ENCODE measurements at regions not wholly inside any gene's neighbourhood (a gene's known extent, or its start where the extent isn't known, plus 50 kb on each side); places are given as distances from the start of the nearest gene placed in this dataset.
"Not testable (repeated sequence)": the region's sequence is repeated elsewhere in the genome, so short reads cannot be mapped to it uniquely, and the experiment has no call there.

DNA sequence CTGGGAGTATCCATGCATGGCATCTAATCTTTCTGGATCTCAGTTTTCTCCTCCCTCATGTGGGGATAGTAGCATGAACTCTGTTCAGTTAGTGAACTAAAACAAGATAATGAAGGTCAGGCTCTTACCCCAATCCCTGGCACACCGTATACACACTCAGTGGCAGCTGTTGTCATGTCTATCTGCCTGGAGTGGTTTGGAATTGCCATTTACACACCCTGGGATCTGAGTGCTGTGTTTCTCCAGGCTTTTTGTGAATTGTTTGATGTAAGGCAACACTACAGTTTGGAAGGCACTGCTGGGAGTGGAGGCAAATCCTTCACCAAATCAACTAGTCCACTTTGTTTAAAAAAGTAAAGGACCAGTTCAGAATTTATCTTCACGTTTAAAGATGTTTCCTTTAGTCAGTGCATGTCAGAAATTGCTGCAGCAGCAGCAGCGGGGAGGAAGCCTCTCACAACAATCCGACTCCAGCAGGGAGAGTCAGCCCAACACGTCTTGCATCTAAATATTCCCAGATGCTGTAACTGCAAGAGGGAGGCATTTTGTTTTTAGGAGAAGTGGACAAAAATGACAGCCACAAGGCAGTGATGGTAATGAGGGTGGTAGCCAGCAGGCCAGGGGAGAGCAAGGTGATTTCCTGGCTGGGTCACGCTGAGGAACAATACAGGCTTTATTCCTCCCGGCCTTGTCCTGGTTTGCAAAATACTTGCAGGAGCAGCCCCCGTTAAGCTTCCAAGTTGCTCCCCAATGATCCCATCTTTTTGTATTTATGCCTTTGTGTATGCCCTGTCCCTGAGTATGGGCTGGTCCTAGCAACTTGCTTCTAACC is 128.5 kb upstream of the LRIG1 start:
- DNase-seq (ENCODE audit: low read depth in 2 of 2), result no peak

GRCh38 chr3:66629982-66630368 is 129.2 kb upstream of the LRIG1 start:
- no peak for DNase-seq (ENCODE audit: low read depth in 2 of 2)

DNA sequence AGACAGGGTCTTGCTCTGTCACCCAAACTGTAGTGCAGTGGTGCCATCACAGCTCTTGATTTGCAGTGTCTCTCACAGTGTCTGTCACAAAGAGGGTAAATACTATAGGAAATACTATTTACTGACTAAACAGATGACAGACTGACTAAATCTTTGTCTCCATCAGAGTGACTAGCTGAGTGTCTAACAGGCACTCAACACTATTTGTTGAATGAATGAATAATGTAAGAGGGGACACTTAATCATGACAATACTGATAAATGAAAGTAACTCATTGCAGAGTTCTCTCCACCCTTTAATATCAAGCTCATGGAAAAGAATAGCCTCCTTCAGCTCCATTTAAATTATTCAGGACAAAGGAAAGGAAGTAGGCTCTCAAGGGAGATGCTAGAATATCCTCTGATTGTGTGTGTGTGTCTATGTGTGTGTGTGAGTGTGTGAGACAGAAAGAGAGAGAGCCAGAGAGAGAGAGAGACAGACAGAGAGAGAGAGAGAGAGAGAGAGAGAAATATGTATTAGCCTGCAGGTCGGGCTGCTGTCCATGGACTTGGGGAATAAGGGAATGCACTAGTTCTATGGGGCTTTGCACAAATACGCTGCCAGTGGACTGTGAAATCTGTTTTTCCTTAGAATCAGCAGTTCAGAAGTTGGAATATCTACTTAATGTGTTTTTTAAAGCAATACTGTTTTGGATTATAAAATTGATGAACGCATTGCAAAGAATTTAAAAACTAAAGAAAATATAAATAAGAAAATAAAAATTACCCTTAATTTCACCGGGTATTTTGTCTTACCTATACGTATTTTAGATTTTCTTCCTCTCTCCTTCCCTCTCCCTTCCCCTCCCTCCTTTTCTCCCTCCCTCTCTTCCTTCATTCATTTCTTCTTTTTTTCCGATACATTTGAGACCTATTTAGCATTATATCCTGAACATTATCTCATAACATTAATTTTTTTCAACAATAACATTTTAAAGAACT is 132.9 kb upstream of the LRIG1 start:
- DNase-seq (ENCODE audit: low read depth in 2 of 2), result no peak

GRCh38 chr3:66638717-66639116 is 137.9 kb upstream of the LRIG1 start:
- DNase-seq (ENCODE audit: low read depth in 2 of 2), result no peak

GRCh38 chr3:66639809-66640356 is 139.1 kb upstream of the LRIG1 start:
- no peak for DNase-seq (ENCODE audit: low read depth in 2 of 2)

DNA sequence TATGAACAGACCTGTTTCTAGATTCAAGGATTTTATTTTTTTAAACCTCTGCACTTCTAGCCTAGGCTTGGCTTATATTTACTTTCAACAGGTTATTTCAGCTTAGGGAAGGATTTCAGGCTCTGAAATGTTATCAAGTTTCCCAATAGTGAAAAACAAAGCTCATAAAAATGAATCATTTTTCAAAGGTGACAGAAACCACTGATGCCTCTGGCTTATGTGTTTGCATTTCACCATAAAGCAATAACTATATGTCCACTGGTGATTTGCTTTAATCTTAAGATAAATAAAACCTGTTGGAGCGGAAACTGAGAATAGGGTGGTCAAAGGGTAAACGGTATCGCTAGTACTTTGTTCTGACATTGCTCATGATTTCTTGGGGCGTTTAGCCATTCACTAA is 141.2 kb upstream of the LRIG1 start:
- no peak for DNase-seq (ENCODE audit: low read depth in 2 of 2)

DNA sequence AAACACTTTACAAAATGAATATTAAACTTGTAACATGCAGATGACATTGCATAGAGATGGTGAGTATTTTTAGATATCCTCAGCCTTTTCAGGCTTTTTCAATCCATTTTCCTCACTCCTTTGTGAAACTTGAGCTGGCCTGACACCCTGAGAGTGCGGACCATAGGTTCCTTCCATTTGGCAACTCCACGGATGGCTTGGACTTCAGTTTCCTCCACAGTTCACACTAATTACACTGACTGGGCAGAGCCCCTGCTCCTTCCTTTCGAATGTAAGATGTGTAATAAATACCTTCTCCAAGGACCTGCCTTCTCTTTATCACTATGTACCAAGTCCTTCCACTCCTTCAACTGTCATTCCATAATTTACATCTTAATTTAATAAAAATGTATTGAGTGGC is 141.7 kb upstream of the LRIG1 start:
- no peak for DNase-seq (ENCODE audit: low read depth in 2 of 2)

DNA sequence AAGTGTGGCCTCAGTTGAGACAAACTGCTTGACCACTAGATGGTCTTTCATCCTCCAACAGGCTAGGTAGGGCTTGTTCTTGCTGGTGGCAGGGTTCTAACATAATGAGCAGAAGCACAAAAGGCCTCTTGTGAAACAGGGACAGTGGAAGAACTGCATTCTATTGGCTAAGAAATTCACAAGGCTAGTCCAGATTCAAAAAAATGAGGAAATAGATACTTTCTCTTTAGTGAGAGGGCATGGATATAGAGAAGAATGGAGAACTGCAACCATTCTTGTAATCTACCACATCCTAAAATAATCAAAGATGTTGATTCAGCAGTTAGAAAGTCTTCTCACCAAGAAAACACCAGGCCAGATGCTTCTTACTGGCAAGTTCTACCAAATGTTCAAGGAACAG is 143.7 kb upstream of the LRIG1 start:
- DNase-seq (ENCODE audit: low read depth in 2 of 2), result no peak

- DNase-seq (ENCODE audit: low read depth in 2 of 2), result no peak
Measured at GRCh38 chr3:66648975-66649374, 148.2 kb upstream of the LRIG1 start.

DNA sequence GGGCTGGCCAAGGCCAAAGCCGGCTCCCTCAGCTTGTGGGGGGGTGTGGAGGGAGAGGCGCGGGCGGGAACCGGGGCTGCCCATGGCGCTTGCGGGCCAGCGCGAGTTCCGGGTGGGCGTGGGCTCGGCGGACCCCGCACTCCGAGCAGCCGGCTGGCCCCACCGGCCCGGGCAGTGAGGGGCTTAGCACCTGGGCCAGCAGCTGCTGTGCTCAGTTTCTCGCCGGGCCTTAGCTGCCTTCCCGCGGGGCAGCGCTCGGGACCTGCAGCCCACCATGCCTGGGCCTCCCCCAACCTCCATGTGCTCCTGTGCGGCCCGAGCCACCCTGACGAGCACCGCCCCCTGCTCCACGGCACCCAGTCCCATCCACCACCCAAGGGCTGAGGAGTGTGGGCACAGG is 150.7 kb upstream of the LRIG1 start:
- DNase-seq (ENCODE audit: low read depth in 2 of 2), result not testable (repeated sequence)

DNA sequence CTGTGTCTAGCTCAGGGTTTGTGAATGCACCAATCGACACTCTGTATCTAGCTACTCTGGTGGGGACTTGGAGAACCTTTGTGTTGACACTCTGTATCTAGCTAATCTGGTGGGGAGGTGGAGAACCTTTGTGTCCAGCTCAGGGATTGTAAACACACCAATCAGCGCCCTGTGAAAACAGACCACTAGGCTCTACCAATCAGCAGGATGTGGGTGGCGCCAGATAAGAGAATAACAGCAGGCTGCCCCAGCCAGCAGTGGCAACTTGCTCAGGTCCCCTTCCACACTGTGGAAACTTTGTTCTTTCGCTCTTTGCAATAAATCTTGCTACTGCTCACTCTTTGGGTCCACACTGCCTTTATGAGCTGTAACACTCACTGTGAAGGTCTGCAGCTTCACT is 151.3 kb upstream of the LRIG1 start:
- not testable (repeated sequence) for DNase-seq (ENCODE audit: low read depth in 2 of 2)

DNA sequence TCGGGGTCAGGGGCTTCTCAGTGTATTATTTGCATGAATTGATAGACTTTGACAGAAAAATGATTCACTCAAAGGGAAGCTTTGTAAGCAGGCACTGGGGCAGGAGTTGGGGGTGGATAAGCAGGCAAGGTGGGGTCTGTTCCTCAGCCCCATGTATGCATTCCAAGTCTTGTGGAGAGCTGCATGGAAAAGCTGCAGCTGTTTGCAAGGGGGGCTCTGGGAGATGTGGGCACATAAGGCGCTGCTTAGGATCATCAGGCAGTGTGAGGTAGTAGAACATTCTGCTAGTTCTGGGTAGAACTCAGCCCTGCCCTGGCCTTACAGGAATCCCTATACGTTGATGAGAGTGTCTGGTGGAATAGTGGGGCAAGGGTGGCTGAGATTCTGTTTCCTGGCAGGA is 154.2 kb upstream of the LRIG1 start:
- DNase-seq (ENCODE audit: low read depth in 2 of 2), result no peak

DNA sequence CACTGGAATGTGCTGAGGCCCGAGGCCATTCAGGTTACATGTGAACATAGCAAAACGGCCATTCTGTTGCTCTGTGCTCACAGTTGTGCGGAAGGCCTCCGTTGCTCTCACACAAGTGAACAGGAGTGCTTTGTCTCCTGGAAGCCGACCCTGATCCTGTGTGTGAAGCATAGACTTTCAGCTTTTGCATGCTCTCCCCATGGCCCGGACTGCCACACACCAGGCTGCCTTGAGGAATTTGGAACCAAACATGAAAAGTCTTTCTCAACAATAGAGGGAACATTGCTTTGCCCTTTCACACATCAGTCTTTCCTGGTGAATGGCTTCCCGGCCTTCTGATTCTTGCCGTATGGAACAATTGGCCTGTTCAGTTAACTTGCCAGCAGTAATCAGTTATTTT is 154.8 kb upstream of the LRIG1 start:
- no peak for DNase-seq (ENCODE audit: low read depth in 2 of 2)

- DNase-seq (ENCODE audit: low read depth in 2 of 2), result no peak
Measured at GRCh38 chr3:66656609-66657008, 155.8 kb upstream of the LRIG1 start.

DNA sequence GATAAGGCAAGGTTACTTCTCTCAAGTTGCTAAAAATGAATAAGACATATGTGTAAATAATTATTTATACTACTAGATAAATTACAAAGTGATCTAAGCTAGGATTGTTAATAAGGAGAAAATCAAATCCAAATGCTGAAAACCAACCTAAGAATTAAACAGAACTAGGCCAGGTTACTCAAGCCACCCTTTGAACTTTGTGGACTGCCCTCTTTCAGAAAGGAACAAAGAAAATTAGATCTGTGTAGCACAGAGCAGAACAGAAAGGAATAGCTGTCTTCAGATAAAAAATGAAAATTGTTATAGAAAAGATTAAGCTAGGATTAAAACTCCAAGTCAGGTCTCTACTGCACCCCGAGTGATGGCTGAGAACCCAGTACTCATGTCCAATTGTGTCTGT is 158.2 kb upstream of the LRIG1 start:
- DNase-seq (ENCODE audit: low read depth in 2 of 2), result no peak

DNA sequence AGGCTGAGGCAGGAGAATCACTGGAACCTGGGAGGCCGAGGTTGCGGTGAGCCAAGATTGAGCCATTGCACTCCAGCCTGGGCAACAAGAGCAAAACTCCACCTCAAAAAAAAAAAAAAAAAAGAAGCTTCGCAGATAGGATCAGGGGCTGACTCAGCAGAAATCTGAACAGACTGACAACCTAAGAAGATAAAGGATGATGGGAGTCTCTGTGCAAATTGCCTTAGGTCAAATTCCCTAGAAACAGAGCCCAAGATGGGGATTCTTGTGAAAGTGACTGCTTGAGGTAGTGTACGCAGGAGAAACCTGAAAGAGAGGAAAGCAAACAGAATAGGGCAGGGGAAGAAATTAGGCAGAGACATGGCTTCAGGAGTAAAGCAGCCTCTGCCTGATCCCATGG is 160.8 kb upstream of the LRIG1 start:
- DNase-seq (ENCODE audit: low read depth in 2 of 2), result no peak

GRCh38 chr3:66662894-66663293 is 162.1 kb upstream of the LRIG1 start:
- no peak for DNase-seq (ENCODE audit: low read depth in 2 of 2)

DNA sequence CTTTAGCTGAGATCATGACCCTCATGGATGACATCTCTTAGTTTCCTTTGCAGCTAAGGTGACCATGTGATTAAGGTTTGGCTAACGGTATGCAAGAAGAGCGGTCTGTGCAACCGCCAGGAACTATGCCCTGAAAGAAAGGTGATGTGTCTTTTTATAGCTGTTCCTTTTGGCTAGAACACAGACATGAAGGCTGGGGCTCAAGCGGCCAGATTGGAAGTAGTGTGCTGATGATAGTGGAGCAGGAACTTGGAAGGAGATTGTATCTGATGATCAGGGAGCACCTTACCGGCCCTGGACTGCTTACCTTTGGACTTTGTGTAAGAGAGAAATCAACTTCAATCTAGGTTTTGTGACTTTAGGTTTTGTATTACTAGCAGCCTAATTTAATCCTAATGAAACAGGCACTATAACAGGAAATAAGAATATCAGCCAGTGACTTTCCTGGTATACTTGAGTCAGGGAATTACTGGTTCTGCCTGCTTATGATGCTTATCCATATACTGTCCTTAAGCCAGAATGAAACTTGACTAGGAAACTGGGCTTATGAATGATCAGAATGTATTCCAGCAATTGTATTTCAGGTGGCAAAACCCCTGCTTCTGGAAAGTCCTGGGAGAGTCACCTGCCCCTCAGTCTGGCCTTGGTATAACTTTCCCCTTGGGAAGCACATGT is 164.3 kb upstream of the LRIG1 start:
- DNase-seq (ENCODE audit: low read depth in 2 of 2), result no peak

DNA sequence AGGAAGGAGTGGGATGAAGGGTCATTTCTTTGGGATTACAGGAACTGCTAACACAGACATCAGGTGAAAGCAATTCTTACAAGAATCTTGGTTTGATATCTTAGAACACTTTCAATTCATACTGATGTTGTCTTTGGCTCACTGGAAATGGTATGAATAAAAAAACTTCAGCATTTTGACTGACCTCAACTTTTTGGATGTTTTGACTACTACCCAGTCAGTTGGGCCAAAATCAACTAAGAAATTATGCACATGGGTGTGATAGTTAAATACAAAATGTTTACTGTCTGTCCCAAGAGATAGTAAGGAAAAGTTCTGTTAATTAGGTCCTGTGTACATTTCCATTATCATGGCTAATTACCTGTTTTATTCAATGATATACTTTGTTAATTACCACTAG is 165.5 kb upstream of the LRIG1 start:
- DNase-seq (ENCODE audit: low read depth in 2 of 2), result no peak

DNA sequence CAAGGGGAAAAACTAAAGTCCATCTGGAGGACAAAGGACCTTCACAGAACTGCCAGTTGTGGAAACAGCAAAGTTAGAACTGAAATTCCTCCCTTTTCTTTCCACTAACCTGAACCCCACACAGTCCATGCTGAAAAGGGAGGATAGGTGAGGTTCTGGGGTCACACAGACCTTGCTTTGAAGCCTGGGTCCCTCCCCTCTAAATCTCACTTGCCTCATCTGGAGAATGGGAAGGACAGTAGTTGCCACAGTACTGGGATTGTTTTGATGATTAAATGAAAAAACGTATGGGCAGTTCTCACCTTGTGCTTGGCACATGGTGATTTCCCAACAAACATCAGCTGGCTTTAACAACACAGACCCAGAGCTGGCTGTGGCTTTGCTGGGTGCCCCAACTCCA is 166.4 kb upstream of the LRIG1 start:
- no peak for DNase-seq (ENCODE audit: low read depth in 2 of 2)

DNA sequence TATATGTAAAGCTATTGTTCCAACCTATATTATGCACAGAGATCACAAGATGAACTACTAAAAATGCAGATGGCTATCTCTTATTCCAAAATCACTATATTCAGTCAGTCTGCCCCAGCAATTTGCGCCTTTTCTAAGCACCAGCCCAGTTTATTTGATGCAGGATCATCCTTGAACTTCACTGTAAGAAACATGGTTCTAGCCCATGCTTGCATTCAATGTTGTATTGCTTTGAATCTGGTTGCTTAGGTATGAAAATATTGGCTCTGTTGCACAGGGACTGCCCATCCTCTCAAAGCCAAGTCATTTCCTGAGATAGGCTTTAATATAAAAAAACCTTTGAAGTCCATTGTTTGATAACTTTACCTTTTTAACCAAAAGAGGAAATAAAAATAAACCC is 170.5 kb upstream of the LRIG1 start:
- DNase-seq (ENCODE audit: low read depth in 2 of 2), result no peak

DNA sequence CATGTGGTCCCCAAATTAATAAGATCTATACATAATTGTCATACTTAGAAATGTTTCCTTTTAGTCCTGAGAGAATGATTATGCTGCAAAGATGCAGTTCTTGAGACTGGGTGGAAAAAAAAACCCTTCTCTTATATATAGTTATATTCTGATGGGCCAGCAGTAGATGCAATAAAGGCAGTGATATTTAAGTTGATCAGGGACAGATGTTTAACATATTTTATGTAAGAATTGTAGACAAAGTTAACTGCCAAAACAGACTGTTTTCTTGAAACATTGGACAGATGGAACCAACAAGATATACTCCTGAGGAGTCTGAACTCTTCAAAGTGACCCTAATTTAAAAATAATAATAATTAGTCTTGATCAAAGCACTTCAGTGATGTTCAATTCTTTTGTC is 172.0 kb upstream of the LRIG1 start:
- no peak for DNase-seq (ENCODE audit: low read depth in 2 of 2)
